IPS-NIHi7 (cell line): ENCODE measurements at regions not wholly inside any gene's neighbourhood (a gene's known extent, or its start where the extent isn't known, plus 50 kb on each side); places are given as distances from the start of the nearest gene placed in this dataset.
A peak's percentile ranks its signal among the peaks of the same experiment; 100 is the strongest.

ENCODE experiments used
- DNase-seq: peaks from one replicate; pipeline ENCODE4 v3.0.0; 2012; ENCODE audit warnings: mixed read lengths; ENCODE audit errors: extremely low spot score

DNA sequence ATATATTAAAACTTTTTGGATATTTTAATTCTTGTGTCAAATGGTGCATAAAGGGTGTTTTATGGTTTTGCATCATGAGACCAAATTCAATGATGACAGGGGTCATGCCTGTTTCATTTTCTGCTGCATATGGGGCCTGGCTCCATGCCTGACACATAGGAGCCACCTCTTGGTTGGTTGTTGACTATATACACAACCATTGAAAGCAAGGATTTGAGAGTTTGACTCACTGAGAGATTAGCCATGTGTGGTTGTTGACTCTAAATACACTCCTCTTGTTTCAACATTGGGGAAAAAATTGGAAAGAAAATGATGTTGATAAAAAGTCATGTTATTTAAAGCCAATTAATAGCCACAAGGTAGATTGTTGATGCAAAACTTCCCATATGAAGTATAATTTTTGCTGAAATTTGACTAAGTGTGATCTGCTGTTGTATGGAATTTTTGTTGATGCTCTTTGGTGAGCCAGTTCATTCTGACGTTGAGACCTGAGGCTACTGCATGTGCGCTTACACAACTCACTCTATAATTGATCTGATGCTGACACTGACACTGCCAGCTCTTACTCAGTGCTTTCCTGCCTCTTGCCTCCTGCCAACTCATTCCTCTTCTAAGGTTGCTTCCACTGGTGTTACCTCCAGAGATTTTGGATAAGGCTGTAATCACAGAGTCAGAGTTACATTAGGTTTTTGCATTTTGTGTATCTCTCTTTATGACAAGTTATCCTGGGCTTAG is 446.2 kb upstream of the SLC14A2 start:
- DNase-seq: no peak

DNA sequence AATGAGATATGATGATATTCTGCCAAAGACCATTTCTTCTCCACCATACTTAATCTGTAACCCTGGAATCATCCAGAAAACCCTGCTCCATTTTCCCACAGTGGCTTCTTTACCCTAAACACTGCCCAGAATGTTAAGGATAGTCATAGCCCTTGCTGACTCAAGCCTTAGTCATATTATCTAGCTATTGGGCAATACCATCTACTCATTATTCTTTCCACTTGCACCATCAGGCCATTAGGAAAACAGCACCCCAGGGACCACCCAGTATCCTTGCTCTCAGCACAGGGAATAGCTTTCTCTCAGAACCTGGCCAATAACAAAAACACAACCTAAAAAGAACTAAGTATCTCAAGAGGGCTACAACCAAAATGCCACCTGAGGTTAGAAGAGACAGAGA is 445.7 kb upstream of the SLC14A2 start:
- DNase-seq: no peak

- DNase-seq: no peak
These were observed 443.5 kb upstream of the SLC14A2 start for GRCh38 chr18:45171679-45172191.

GRCh38 chr18:45173327-45173726 is 441.9 kb upstream of the SLC14A2 start:
- no peak for DNase-seq

- DNase-seq: no peak
These were observed 441.3 kb upstream of the SLC14A2 start for GRCh38 chr18:45173799-45174519.

DNA sequence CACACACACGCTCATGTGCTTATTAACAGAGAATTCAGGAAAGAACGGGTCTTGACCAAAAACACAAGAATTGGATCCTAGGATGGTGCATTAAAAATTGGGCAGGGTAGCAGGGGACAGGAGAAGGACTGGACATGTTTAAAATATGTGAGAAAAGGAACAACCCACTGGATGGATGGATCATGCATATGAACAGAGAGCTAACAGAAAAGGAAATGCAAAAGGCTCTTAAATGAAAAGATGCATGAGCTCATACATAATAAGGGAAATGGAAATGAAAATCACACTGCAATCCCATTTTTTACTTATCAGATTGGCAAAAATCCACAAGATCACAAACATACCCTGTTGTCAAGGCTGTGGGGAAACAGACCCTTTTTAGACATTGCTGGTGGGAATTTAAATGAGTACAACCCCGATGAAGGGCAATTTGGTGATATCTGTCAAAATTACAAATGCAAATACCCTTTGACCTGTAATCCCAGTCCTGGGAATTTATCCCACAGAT is 440.6 kb upstream of the SLC14A2 start:
- DNase-seq: no peak

- DNase-seq: no peak
These were observed 439.8 kb upstream of the SLC14A2 start for GRCh38 chr18:45175511-45175910.

GRCh38 chr18:45186832-45187231 is 428.4 kb upstream of the SLC14A2 start:
- no peak for DNase-seq

- DNase-seq: no peak
These were observed 423.5 kb upstream of the SLC14A2 start for GRCh38 chr18:45191795-45192194.

GRCh38 chr18:45197526-45197970 is 417.7 kb upstream of the SLC14A2 start:
- DNase-seq: no peak

- DNase-seq: no peak
These were observed 416.8 kb upstream of the SLC14A2 start for GRCh38 chr18:45198526-45198925.

- no peak for DNase-seq
These were observed 414.2 kb upstream of the SLC14A2 start for GRCh38 chr18:45201029-45201428.

DNA sequence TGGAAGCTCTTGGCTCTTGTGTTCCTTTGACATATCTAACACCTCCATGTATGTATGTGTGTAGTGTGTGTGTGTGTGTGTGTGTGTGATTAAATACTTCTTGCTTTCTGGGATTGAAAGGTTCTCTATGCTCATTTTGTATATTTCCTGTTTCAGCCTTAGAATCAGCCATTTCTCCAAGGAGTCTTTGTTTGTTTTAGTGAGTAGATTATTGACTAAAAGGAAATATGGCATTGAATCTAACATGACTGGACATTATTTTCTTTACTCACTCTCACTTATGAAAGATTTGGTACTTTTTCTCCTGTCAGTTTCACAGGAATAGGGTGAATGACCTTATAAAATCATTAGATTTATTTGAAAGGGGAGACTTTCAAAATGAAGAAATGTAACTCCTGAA is 413.8 kb upstream of the SLC14A2 start:
- DNase-seq: no peak

- DNase-seq: no peak
These were observed 413.2 kb upstream of the SLC14A2 start for GRCh38 chr18:45202061-45202460.

- DNase-seq: no peak
These were observed 411.6 kb upstream of the SLC14A2 start for GRCh38 chr18:45203677-45204076.

DNA sequence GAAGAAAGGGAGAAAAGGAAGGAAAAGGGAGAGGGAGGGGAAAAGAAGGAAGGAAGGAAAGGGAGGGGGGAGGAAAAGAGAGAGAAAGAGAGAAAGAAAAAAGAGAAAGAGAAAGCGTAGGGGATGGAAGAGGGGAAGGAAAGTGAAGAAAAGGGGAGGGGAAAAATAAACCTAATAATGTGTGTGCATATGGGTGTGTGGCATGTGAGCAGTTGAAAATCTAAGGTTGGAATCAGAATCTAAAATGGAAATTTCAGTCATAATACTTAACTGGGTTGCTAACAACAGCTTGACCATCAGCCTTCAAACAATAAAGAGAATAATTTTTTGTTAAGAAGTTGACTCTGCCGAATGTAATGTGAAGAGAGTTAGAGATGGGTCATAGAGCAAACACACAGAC is 407.9 kb upstream of the SLC14A2 start:
- DNase-seq: no peak

GRCh38 chr18:45208164-45208563 is 407.1 kb upstream of the SLC14A2 start:
- no peak for DNase-seq

- DNase-seq: peak; percentile 82
These were observed 402.9 kb upstream of the SLC14A2 start for GRCh38 chr18:45212181-45213039.

- DNase-seq: no peak
These were observed 402.3 kb upstream of the SLC14A2 start for GRCh38 chr18:45213040-45213333.

DNA sequence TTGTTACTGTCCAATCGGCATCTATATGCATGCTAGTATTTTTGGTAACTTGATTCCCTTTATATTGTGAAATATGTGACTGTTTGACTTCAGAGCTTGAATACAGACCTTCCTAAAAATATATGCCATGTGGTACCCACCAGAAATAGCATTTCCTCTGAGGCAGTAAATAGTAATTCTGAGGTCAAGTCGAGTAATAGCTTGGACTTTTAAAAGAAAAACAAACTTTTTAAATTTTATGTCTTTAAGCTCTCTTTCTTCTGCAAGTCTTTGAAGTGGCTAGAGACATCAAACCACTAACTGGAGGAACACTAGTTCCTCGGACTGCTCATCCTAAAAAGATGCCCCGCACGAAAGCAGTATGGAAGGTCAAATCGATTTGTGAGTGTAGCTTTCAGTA is 396.8 kb upstream of the SLC14A2 start:
- DNase-seq: no peak

- no peak for DNase-seq
These were observed 393.9 kb upstream of the SLC14A2 start for GRCh38 chr18:45221363-45221762.

- DNase-seq: no peak
These were observed 393.1 kb upstream of the SLC14A2 start for GRCh38 chr18:45222180-45222579.
